ENCODE measurements at regions not wholly inside any gene's neighbourhood (a gene's known extent, or its start where the extent isn't known, plus 50 kb on each side); places are given as distances from the start of the nearest gene placed in this dataset.

GRCh38 chr6:104064876-104065275 is 794.8 kb downstream of the HACE1 start:
- FAIRE-seq (no peak), DNase-seq (ENCODE audit: low read depth in 1 of 2, low spot score in 2 of 2) (no peak)
- H3K79me1 ChIP-seq (ENCODE audit: low read depth, low read length): no peaks in the 10 kb centered on the region
- H2AFZ ChIP-seq (ENCODE audit: low read length): 0 out of 2 replicates have a peak overlapping the region, but pooled peaks have one; percentile 43
- H3K9ac ChIP-seq (replicated peaks in 1 of 4; ENCODE audit: extremely low read depth in 1 of 4, low read depth in 3 of 4, low read length in 3 of 4): no peak overlapping the region
- H3K4me1 ChIP-seq (replicated peaks in 1 of 4; ENCODE audit: control insufficient read depth in 3 of 4, insufficient read depth in 4 of 4, low read length in 3 of 4): no peaks in the 10 kb centered on the region
- no peaks in the 10 kb centered on the region for H3K23me2 ChIP-seq (ENCODE audit: low read depth, low read length)
- no peaks in the 10 kb centered on the region for H4K20me1 ChIP-seq (replicated peaks in 1 of 2; ENCODE audit: control insufficient read depth in 1 of 2, insufficient read depth in 2 of 2, low read length in 2 of 2)
- no peak overlapping the region for H3K4me3 ChIP-seq (ENCODE audit: extremely low read depth in 1 of 4, insufficient read depth in 2 of 4, low read depth in 3 of 4, low read length in 4 of 4)
- no peaks in the 10 kb centered on the region for H3K79me2 ChIP-seq (ENCODE audit: control insufficient read depth in 1 of 2, insufficient read depth in 2 of 2, low read length in 2 of 2)
- no peak overlapping the region for H2BK12ac ChIP-seq (ENCODE audit: low read depth, low read length)
- H3K36me3 ChIP-seq (ENCODE audit: control insufficient read depth in 2 of 4, insufficient read depth in 4 of 4, low read length in 3 of 4): no peaks in the 10 kb centered on the region
- H3K56ac ChIP-seq (replicated peaks; ENCODE audit: insufficient read length, low read depth, low read length): no peak overlapping the region
- no peak overlapping the region for H2BK5ac ChIP-seq (ENCODE audit: low read depth, low read length)
- ChIA-PET CTCF (ENCODE audit: partially characterized antibody) (no interaction called here), POLR2A (ENCODE audit: partially characterized antibody) (no interaction called here)
- H3K18ac ChIP-seq (ENCODE audit: extremely low read depth, low read length): no peak overlapping the region
- H2BK120ac ChIP-seq (replicated peaks; ENCODE audit: low read depth, low read length): no peak overlapping the region
- H3K9me3 ChIP-seq (ENCODE audit: insufficient read depth in 2 of 2, low read depth in 1 of 2, low read length in 1 of 2): no peaks in the 10 kb centered on the region
- no peak overlapping the region for H3K14ac ChIP-seq (ENCODE audit: insufficient read length)
- H2BK20ac ChIP-seq (ENCODE audit: low read length): no peak overlapping the region
- H2AK5ac ChIP-seq (ENCODE audit: low read depth, low read length): no peak overlapping the region
- H3K27ac ChIP-seq (ENCODE audit: low read depth, low read length): no peak overlapping the region
- no peak overlapping the region for H3K4me2 ChIP-seq (ENCODE audit: insufficient read depth in 1 of 2, low read depth in 2 of 2, low read length in 2 of 2)
- H4K5ac ChIP-seq (ENCODE audit: insufficient read length, low read depth, low read length): no peak overlapping the region
- no peak overlapping the region for H4K8ac ChIP-seq (ENCODE audit: extremely low read depth, insufficient read depth, low read length)
- H3K4ac ChIP-seq (replicated peaks; ENCODE audit: insufficient read length, low read depth, low read length): no peak overlapping the region
- no peak for TF ChIP-seq SIRT6 (IDR thresholded peaks at IDR 0.05; ENCODE audit: low read length)
- TF ChIP-seq EZH2 (IDR thresholded peaks at IDR 0.05; ENCODE audit: low read depth, low read length, severe bottlenecking): no peak
- no peak for TF ChIP-seq NANOG (IDR thresholded peaks at IDR 0.05; ENCODE audit: insufficient read depth, low read depth, low read length, poor library complexity, severe bottlenecking)
- TF ChIP-seq, protein P1, sequence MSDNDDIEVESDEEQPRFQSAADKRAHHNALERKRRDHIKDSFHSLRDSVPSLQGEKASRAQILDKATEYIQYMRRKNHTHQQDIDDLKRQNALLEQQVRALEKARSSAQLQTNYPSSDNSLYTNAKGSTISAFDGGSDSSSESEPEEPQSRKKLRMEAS (IDR thresholded peaks at IDR 0.05): no peak
- no peak for TF ChIP-seq POLR2AphosphoS5 (IDR thresholded peaks at IDR 0.05; ENCODE audit: low read depth, low read length)
- no peak for TF ChIP-seq RBBP5 (IDR thresholded peaks at IDR 0.05; ENCODE audit: borderline replicate concordance, low read depth, low read length)
- no peak for TF ChIP-seq CBX8 (IDR thresholded peaks at IDR 0.05; ENCODE audit: borderline replicate concordance, low read depth, low read length)
- TF ChIP-seq FOSL1 (IDR thresholded peaks at IDR 0.05; ENCODE audit: insufficient read depth, low read depth, low read length): no peak
- no peak for TF ChIP-seq RFX5 (IDR thresholded peaks at IDR 0.05; ENCODE audit: borderline replicate concordance, low read depth, low read length)
- H3K27me3 ChIP-seq (replicated peaks in 1 of 4; ENCODE audit: control insufficient read depth in 3 of 4, extremely low read depth in 1 of 4, insufficient read depth in 3 of 4, low read length in 3 of 4): no peaks in the 10 kb centered on the region
- no peak overlapping the region for H4K91ac ChIP-seq (replicated peaks; ENCODE audit: insufficient read length, low read length)
- no peak overlapping the region for H2BK15ac ChIP-seq (ENCODE audit: low read length)
- H3K23ac ChIP-seq (ENCODE audit: insufficient read length): no peak overlapping the region
- WGBS, 2 experiments (ENCODE audit: extremely low coverage in 1 of 2, insufficient coverage in 1 of 2, insufficient read length in 1 of 2, insufficient replicate concordance in 2 of 2, low coverage in 1 of 2, low lambda C conversion rate in 2 of 2, missing lambda C conversion rate in 1 of 2): 86% methylated on average over 8 of the region's 8 CpGs; no CpG with 5 or more reads in 1 of the 2 experiments

All from H1 (cell line).